Activated T-cell treated with anti-CD3 and anti-CD28 coated beads, Interleukin-2, amount 50 U/mL, for 48 hours (primary cell): ENCODE measurements at regions not wholly inside any gene's neighbourhood (a gene's known extent, or its start where the extent isn't known, plus 50 kb on each side); places are given as distances from the start of the nearest gene placed in this dataset.
A peak's percentile ranks its signal among the peaks of the same experiment; 100 is the strongest.
"Not testable (repeated sequence)": the region's sequence is repeated elsewhere in the genome, so short reads cannot be mapped to it uniquely, and the experiment has no call there.

Experiments
- DNase-seq, 2 experiments: peaks; one replicate each; pipeline ENCODE4 v3.0.0-alpha.2; 2020

DNA sequence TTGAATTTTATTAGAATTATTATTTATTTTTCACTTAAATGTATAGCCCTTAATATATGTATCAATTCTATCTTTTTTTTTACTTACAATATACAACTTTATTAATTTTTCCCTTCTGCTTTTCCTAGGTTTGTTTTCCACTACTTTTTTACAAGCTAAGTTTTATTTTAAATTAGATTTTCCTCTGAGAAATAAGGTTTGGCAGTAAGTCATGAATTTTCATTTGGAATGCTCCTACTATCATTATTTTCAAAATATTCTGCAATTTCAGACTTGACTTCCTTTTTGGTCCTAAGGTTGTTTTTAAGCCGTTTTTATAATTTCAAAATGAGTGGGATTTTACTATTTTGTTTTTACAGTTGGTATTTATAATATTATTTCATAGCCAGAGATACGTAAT, 222.8 kb upstream of the PIEZO2 start:
- DNase-seq = no peak

DNA sequence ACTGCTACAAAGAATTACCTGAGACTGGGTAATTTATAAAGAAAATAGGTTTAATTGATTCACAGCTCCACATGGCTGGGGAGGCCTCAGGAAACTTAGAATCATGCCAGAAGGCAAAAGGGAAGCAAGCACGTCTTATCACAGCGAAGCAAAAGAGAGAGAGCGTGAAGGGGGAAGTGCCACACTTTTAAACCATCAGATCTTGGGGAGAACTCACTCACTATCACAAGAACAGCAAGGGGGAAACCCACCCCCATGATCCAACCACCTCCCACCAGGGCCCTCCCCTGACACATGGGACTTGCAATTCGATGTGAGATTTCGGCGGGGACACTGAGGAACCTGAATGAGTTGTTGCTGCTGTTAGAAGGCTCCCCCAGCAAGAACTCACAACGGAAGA, 220.2 kb upstream of the PIEZO2 start:
- DNase-seq = no peak

DNA sequence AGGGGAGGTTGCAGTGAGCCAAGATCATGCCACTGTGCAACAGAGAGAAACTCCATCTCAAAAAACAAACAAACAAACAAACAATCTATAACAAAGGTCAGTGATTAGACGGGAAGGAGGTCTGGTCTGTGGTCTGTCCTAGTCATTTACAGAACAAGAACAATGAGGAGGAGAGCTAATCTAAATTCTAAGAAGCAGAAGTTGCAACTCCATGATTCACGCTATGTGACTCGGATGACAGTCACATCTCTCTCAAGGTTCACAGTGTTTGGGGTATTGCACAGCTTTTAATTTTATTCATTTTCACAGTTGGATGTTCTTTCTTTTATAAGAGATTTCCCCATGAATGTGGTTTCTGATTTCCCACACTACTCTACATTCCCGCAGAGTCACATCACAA, 218.7 kb upstream of the PIEZO2 start:
- DNase-seq = no peak

DNA sequence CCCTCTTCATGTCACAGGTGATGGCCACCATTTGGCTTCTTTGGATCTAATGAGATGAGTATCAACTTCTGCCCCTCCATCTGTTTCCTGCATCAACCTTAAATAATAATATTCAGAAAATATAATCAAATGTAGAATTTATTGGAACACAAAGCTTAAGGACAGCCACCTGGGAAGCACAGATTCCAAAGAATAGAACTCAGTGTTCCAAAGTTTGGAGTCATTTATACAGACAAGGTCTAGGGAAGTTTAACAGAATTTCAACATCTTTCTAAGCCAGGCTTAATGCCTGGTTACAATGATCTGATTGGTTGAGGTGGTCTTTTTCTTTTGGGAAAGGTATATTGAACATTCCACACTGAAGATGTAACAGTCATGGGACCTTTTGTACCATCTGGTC, 218.0 kb upstream of the PIEZO2 start:
- DNase-seq = no peak

DNA sequence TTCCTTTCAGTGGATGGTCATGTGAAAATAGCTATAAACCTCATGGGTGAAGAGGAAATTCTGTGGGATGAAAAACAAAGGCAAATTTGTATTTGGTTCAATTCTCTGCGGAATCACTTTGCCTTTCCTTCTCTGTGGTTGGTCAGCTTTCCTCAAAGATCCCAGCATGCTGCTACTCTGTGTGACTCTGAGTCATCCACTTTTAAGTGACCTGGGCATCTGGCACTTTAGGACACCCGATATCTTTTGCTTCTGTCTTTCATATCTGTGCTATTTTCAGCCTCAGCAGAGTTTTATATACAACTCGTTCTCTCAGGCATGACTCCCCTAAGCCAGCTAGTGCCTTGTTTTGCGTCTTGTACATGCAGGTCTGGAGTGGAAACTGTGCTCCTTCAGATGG, 217.0 kb upstream of the PIEZO2 start:
- no peak for DNase-seq

DNA sequence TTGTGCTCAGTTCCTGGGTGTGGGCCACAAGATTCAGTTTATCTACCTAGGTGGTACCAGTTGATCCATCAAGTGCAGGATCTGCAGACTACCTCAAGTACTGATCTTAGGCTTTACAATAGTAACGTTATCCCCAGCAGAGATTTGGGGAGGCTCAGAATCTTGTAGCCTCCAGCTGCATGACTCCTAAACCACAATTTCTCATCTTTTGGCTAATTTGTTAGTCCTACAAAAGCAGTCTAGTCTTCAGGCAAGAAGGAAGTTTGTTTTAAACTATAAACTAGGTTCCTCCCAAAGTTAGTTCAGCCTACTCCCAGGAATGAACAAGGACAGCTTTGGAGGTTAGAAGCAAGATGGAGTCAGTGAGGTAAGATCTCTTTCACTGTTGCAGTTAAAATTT, 213.5 kb upstream of the PIEZO2 start:
- no peak for DNase-seq

DNA sequence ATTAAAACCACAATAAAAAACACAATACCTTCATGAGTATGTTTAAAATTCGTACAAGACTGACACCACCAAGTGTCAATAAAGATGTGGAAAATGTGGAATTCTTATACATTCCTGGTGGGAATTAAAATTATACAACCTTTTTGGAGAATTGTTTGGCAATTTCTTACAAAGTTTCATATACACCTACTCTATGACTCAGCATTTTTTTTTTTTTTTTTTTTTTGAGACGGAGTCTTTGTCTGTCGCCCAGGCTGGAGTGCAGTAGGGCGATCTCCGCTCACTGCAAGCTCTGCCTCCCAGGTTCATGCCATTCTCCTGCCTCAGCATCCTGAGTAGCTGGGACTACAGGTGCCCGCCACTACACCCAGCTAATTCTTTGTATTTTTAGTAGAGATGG, 212.5 kb upstream of the PIEZO2 start:
- not testable (repeated sequence) for DNase-seq

DNA sequence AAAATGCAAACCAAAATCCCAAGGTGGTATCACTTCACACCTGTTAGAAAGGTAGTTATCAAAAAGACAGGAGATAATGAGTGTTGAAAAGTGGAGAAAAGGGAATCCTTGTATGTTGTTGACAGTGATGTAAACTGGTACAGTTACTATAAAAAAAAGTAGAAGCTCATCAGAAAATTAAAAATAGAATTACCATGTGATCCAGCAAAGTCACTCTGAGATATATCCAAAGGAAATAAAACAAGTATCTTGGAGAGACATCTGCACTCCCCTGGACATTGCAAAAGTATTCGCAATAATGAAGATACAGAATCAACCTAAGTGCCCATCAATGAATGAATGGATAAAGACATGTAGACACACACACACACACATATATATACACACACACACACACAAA, 208.3 kb upstream of the PIEZO2 start:
- DNase-seq = no peak

DNA sequence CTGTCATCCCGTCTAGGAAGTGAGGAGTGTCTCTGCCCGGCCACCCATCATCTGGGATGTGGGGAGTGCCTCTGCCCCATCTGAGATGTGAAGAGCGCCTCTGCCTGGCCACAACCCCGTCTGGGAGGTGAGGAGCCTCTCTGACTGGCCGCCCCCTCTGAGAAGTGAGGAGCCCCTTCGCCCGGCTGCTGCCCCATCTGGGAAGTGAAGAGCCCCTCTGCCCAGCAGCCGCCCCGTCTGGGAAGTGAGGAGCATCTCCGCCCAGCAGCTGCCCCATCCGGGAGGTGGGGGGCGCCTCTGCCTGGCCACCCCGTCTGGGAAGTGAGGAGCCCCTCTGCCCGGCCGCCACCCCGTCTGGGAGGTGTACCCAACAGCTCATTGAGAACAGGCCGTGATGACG, 195.2 kb upstream of the PIEZO2 start:
- not testable (repeated sequence) for DNase-seq

DNA sequence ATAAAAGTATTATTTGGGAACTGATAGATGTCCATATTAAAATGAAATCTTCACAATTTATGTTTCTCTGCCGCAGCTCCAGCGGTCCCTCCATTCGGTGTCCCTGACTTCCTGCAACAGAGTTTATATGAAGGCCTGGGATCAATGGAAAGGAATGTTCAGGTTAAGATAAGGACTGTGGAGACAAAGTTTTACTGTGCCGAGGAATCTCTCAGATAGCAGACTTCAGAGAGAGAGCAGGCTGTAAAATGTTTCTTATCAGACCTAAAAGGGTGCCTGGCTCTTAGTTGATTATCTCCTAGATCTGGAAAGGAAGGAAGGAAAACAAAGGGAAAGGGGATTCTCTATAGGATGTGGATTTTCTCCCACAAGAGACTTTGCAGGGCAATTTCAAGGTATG, 193.7 kb upstream of the PIEZO2 start:
- no peak for DNase-seq

DNA sequence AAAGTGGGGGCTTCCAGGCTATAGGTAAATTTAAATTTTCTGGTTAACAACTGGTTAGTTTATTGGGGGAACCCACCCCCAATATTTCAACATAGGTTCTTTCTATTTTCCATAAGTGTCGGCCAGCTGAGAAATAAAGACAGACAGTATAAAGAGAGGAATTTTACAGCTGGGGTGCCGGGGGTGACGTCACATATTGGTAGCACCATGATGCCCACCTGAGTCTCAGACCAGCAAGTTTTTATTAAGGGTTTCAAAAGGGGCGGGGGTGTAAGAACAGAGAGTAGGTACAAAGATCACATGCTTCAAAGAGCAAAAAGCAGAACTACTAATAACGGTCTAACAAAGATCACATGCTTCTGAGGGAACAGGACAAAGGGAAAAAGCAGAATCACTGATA, 192.7 kb upstream of the PIEZO2 start:
- DNase-seq = not testable (repeated sequence)

DNA sequence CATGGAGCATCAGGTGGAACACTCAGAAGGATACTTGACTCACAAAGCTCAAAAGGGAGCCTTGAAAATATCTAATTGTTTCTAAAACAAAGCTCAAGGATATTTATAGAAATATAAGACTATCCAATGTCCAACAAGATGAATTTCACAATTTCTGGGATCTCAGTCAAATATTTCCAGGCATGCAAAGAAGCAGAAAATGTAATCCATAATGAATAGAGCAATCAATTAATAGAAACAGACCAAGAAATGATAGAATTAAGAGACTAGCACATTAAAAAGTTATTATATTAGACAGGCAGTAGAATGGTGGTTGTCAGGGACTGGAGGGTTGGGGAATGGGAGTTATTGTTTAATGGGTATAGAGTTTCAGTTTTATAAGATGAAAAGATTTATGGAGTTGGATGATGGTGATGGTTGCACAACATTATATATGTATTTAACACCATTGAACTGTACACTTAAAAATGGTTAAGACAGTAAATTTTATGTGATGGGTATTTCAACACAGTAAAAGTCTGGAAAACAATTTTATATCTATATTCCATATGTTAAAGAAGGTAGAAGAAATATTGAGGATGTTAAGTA, 189.9 kb upstream of the PIEZO2 start:
- no peak for DNase-seq

DNA sequence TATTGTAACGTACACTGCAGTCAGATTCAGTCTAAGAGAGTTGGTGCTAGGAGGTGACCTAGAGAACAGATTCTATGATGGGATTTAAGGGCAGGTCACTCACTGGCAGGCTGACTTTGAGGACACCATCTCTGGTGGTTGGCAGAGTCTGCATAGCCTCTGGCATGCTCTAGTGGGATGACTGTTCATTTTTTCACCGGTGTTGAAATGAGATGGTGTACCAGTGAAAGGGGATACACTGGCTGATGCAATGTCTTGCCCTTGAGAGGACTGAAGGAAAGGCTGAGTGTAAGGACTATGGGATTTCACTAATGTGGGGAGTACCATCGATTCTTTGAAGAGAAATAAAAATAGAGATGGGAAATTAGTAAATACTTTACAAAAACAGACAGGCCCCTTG, 186.9 kb upstream of the PIEZO2 start:
- DNase-seq = no peak

DNA sequence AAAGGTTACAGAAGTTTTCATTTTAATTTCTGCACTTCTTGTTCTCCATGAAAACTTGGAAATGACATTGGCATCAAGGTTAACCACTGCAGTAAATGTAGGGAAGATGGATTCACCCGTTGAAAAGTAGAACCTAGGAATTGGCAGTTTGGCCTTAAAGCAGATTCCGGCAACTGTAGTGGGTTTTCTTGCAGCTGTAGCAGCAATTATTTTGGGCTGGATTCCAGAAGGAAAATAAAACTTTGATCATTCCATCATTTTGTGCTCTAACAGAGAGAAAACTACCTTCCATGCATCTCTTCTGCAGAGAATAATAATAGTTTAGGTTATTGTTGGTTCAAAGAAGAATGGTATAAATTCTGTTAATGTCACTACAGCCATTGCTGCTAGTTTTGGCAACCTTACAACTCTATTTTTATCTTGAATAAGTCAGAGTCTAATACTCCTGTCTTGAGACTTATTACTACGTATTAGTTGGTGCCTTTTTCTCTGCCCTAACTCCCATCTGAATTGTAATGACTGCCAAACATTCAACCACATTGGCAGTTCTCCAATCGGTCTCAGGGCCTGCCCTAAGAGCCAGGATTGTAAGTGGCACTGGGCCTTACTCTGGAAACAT, 178.1 kb upstream of the PIEZO2 start:
- DNase-seq = no peak

DNA sequence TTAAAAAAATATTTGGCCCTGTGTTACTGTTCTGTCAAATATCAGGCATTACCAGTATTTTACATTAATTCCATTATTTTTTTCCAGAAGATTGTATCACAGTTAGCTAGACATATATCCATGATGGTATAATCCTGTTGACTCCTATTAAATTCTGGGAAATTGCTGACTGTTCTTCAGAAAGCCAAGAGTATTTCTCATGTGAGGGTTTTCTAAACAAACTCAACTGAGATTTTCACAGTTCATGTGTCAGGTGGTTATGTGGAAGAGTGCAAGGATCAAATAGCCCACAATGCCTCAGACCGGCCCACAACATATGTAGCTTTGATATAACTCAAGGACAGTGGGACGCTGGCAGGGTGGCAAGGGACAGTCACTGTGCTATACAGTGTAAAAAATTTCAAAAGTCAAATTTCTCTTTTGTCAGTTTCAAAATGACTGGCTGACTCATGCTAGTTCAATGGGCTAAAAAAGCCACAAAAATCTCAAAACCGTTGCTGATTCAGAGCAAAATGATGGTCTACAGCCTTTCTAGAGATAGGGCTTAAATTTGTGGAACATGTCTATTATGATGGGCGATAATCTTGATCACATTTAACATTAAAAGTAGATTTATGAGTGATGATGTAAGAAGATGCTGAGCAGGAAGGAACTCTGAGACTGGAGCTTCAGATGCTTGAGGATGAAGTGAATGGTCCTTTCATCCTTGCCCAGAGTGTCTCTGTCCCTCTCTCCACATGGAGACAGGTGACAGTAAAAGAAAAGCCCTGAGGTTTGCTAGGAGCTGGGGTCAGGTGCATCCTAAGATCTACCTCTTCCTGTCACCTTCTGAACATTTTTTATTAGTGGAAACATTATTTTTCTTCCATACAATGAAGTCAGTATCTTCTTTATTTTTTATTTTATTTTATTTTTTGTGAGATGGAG, 175.8 kb upstream of the PIEZO2 start:
- DNase-seq = peak in 1 of 2 experiments; percentile 21

DNA sequence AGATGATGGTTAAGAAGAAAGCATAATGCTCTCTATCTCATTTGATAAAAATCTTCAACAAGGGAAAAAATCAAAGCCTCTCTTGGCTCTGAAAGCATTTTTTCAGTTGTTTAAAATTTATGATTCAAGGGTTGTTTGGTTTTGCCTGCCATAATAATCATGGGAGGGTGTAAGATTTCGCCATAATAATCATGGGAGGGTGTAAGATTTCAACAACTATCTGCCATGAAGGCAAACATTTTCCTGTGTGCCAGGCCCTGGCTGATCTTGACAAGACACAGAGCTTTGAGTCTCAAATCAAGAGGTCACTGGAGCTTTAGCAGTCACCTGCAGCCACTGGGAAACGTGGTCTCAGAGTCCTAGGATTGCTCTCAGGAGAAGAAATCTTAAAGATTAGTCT, 175.1 kb upstream of the PIEZO2 start:
- DNase-seq = no peak

DNA sequence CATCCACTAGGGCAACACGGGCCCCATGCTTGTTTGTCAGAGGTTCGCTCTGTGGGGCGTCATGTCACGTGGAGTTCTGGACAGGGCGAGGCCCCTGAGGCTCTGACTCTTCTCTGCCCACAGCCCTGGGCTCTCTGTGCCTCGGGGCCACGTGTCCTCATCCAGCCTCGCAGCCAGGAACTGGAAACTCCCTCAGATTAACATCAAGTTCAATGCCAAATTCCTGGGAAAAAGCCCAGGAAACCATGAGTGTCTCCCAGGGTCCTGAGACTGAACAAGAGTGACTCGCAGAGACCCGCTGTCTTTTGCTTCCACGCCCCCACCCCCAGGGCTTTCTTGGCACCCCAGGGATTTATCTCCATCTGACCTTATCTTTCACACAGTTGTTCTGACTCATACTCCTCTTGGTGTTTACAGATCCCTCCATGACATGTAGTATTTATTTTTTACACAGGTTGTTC, 174.0 kb upstream of the PIEZO2 start:
- DNase-seq = no peak

DNA sequence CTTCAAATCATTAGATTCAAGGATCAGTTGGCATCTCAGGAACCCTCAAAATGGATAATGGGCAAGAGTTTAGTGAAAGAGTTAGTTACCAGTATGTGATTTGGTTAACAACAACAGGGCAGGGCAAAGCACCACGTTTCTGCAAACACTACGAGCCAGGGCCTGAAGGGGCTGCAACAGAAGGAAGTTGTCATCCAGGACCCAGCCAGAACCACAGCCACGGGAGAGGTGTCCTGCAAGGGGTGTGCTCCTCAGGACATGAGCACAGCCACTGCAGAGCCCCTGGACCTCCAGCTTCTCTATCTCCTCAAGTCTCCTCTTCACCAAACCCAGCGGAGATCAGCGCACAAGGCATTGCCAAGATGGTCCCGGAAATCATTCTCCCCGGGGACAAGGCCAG, 173.3 kb upstream of the PIEZO2 start:
- DNase-seq = no peak

DNA sequence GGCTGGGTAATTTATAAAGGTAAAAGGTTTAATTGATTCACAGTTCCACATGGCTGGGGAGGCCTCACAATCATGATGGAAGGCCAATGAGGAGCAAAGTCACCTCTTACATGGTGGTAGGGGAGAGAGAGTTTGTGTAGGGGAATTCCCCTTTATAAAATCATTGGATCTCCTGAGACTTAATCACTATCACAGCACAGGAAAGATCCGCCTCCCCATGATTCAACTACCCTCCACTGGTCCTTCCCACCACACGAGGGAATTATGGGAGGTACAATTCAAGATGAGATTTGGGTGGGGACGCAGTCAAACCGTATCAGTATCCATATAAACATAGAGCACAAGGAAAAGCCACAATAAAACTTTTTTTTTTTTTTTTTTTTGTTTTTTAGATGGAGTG, 172.6 kb upstream of the PIEZO2 start:
- no peak for DNase-seq

DNA sequence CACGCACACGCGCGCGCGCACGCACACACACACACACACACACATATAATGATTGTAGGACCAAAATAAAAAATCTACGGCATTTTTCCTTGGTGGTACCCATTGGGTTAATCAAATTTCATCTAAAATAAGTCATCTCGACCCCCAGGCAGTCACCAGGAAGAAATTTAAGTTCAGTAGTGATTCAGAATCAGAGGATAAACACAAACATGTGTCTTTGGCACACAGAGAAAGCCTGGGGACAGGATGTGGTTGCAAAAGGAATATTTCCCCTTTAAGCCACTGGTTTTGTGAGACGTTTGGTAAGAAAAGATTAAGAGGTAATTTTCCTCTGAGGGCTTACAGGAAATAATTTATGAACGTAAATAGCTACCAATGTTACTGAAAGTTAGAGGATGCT, 171.6 kb upstream of the PIEZO2 start:
- DNase-seq = no peak

DNA sequence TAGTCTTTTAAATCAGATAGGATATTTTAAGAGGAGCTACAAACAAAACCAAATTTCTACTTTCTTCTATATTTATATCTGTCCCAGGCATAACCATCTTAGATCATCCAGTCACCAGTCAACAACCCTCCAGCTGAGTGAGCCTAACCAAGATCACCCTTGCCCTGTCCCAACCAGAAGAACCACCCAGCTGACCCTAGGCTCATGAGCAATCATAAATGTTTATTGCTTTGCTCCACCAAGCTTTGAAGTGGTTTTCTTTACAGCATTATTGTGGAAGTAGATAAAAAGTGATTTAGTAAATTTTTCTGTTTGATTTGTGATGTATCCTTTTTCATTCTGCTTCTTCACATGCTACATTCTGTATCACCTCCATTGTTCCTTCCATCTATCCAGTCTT, 167.2 kb upstream of the PIEZO2 start:
- DNase-seq = no peak

DNA sequence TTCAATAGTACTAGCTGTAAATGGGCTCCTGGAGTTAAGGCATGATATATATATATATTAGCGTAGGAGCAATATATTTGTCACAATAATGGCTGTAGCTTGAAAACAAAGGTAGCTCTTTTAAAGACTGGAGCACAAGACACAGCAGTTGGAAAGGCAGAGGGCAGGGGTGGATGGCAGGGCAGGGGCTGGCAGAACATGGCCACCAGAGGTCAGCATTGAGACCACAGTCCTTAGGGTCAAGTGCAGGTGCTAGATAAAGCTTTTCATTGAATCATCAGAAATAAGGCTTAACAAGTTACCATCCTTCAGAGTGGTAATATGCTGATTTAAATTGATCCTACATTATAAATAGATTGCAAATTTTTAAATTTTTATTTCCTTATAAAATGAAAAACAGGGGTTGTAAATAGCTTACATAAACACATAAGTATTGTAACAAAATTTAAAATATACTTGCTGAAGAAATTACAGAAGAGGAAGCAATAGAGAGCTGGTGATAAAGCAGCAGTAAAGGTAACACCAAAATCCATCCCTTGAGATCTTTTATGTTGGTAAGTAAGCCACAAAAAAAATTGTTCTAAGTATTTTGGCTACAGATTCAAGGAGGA, 161.2 kb upstream of the PIEZO2 start:
- DNase-seq = peak; percentile 32 to 50

DNA sequence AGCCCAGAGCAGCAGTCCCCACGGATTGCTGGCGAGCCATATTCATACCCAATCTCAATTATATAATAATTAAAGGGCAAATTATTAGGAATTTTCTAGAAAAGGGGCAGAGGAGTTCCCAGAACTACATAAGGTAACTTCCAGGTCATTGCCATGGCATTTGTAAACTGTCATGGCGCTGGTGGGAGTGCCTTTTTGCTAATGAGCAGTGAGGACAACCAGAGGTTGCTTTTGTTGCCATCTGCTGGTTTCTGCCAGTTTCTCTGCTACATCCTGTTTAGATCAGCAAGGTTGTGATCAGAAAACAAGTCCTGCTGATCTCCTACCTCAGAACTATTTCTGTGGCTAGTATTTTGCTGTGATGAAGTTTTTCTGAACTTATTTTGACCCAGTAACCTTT, 159.8 kb upstream of the PIEZO2 start:
- no peak for DNase-seq

DNA sequence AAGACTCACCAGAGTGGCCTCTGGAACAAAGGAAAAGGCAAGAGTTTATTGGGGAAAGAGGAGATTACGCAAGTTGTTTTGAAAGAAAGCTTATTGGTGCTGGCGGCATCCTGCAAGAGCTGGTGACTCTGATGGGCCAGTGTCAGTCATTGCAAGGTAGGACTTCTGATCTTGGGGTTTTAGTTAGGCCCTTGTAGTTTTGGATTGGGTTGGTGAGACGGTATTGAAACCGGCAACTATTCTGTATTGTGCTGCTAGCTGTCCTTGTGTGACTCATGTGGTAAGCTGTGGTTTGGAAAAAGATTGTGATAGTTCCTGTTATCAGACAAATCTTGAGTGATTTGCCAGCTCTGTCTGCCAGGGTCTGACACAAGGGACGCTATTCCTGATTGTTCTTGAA, 159.1 kb upstream of the PIEZO2 start:
- no peak for DNase-seq
